Mucosa of stomach (tissue), 1 donor: ENCODE measurements at regions not wholly inside any gene's neighbourhood (a gene's known extent, or its start where the extent isn't known, plus 50 kb on each side); places are given as distances from the start of the nearest gene placed in this dataset.
"Not testable (repeated sequence)": the region's sequence is repeated elsewhere in the genome, so short reads cannot be mapped to it uniquely, and the experiment has no call there.

ENCODE experiments used
- H3K27me3 ChIP-seq: one replicate; pipeline ENCODE4 v1.7.0; 2013; ENCODE audit warnings: mild to moderate bottlenecking, low read length; ENCODE audit not compliant: control insufficient read depth, insufficient read depth
- H3K36me3 ChIP-seq: one replicate; pipeline ENCODE4 v1.7.0; 2013; ENCODE audit warnings: low read length; ENCODE audit not compliant: control insufficient read depth, insufficient read depth
- H3K4me1 ChIP-seq: one replicate; pipeline ENCODE4 v1.7.0; 2013; ENCODE audit warnings: mild to moderate bottlenecking, low read length; ENCODE audit not compliant: control insufficient read depth, insufficient read depth
- H3K4me3 ChIP-seq: one replicate; pipeline ENCODE4 v1.7.0; 2013; ENCODE audit warnings: low read length
- H3K9ac ChIP-seq: one replicate; pipeline ENCODE4 v1.7.0; 2013; ENCODE audit warnings: mild to moderate bottlenecking, low read length, moderate library complexity
- H3K9me3 ChIP-seq: one replicate; pipeline ENCODE4 v1.7.0; 2013; ENCODE audit warnings: mild to moderate bottlenecking, low read length, moderate library complexity; ENCODE audit not compliant: control insufficient read depth
- donor health status: Pancreatic carcinoma.

DNA sequence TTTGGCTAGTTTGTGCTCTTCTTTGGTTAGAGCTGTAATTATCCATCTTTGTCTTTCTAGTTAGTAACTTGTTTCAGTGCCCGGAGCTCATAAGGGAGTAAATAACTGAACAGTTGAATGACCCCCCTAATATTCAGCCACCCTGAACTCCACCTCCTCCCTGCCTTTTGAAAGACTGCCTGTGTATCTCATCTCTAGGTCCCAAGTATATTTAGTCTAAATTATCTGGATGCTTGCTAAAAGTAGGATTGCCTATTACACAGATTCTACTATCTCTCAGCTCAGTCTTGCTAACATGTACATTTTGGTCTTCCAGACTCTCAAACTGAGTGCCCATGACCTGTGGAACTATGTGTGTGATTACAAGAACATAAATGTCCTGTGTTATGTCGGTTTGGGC, 145.9 kb downstream of the GJA1 start:
- H3K4me3 ChIP-seq: no peak overlapping the region
- H3K9me3 ChIP-seq: no peaks in the 10 kb centered on the region
- H3K36me3 ChIP-seq: no peaks in the 10 kb centered on the region
- no peaks in the 10 kb centered on the region for H3K4me1 ChIP-seq
- no peak overlapping the region for H3K9ac ChIP-seq
- no peaks in the 10 kb centered on the region for H3K27me3 ChIP-seq

GRCh38 chr6:121582262-121582661, 146.8 kb downstream of the GJA1 start:
- H3K4me3 ChIP-seq: no peak overlapping the region
- no peak overlapping the region for H3K9ac ChIP-seq
- no peaks in the 10 kb centered on the region for H3K4me1 ChIP-seq
- H3K9me3 ChIP-seq: no peaks in the 10 kb centered on the region
- no peaks in the 10 kb centered on the region for H3K27me3 ChIP-seq
- H3K36me3 ChIP-seq: no peaks in the 10 kb centered on the region

GRCh38 chr6:121584586-121585369, 149.3 kb downstream of the GJA1 start:
- no peaks in the 10 kb centered on the region for H3K27me3 ChIP-seq
- H3K9me3 ChIP-seq: no peaks in the 10 kb centered on the region
- H3K4me1 ChIP-seq: no peaks in the 10 kb centered on the region
- no peaks in the 10 kb centered on the region for H3K36me3 ChIP-seq
- H3K4me3 ChIP-seq: no peak overlapping the region
- no peak overlapping the region for H3K9ac ChIP-seq

- no peaks in the 10 kb centered on the region for H3K4me1 ChIP-seq
Observed at GRCh38 chr6:121590438-121590837, 155.0 kb downstream of the GJA1 start.

DNA sequence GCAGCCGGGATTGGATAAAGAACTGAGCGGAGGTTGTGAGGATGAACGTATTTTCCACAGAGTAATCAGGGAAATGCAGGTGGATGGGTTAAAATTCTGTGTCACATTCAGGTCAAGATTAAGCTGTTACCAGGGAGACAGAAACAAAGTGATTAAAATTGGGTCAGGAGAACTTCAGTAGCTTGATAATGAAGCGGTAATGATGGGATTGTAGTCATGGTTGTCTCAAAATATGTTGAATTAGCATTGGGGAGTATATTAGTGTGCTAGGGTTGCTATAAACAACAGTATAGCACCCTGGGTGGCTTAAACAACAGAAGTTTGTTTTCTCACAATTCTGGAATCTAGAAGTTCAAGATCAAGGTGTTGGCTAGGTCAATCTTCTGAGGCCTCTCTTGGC, 155.5 kb downstream of the GJA1 start:
- H3K9ac ChIP-seq: no peak overlapping the region
- no peak overlapping the region for H3K4me3 ChIP-seq
- H3K36me3 ChIP-seq: no peaks in the 10 kb centered on the region
- no peaks in the 10 kb centered on the region for H3K9me3 ChIP-seq
- H3K4me1 ChIP-seq: no peaks in the 10 kb centered on the region
- H3K27me3 ChIP-seq: no peaks in the 10 kb centered on the region

More at GRCh38 chr6:121590438-121590837, 155.0 kb downstream of the GJA1 start:
- Histone ChIP-seq H3K9me3 (no peaks in the 10 kb centered on the region), H3K9ac (no peak overlapping the region), H3K27me3 (no peaks in the 10 kb centered on the region), H3K36me3 (no peaks in the 10 kb centered on the region), H3K4me3 (no peak overlapping the region)

- Histone ChIP-seq H3K4me3 (no peak overlapping the region), H3K9ac (no peak overlapping the region), H3K36me3 (no peaks in the 10 kb centered on the region), H3K9me3 (no peaks in the 10 kb centered on the region), H3K27me3 (no peaks in the 10 kb centered on the region), H3K4me1 (no peaks in the 10 kb centered on the region)
Observed at GRCh38 chr6:121592261-121592935, 157.0 kb downstream of the GJA1 start.

- no peaks in the 10 kb centered on the region for H3K27me3 ChIP-seq
- H3K36me3 ChIP-seq: no peaks in the 10 kb centered on the region
- no peaks in the 10 kb centered on the region for H3K9me3 ChIP-seq
- no peak overlapping the region for H3K4me3 ChIP-seq
- H3K4me1 ChIP-seq: no peaks in the 10 kb centered on the region
- H3K9ac ChIP-seq: no peak overlapping the region
Observed at GRCh38 chr6:121593011-121593641, 157.7 kb downstream of the GJA1 start.

DNA sequence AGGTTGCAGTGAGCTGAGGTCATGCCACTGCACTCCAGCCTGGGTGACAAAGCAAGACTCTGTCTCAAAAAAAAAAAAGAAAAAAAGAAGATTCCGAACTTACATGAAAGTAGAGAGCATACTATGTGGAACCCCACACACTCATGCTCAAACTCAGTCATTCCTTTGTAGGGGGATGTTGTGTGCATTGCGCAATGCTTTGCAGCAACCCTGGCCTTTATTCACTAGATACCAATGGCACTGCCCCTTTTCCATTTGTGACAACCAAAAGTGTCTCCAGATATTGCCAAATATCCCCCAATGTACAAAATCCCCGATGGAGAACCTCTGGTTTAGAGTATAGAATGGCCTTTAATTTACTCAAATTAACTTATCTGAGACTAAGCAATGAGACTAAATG, 158.6 kb downstream of the GJA1 start:
- H3K27me3 ChIP-seq: no peaks in the 10 kb centered on the region
- H3K4me1 ChIP-seq: no peaks in the 10 kb centered on the region
- no peak overlapping the region for H3K4me3 ChIP-seq
- H3K9ac ChIP-seq: no peak overlapping the region
- H3K9me3 ChIP-seq: no peaks in the 10 kb centered on the region
- no peaks in the 10 kb centered on the region for H3K36me3 ChIP-seq

DNA sequence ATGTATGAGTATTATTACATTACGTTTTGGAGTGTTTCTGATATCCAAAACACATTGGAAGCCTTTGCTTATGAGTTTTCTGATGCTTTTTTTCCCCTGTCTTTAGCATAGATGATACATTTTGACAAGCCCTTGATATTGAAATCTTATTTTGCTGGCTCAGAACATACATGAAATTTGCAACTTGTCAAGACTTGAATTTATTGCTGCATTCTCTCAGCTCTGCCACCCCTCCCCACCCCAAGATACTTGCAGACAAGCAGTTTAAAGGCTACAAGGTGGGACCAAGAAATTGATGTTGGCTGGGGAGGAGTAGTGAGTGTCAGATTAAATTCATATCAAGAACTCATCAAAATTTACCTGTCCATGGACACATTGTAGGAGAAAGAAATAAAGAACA, 160.2 kb downstream of the GJA1 start:
- Histone ChIP-seq H3K4me1 (no peaks in the 10 kb centered on the region), H3K27me3 (no peaks in the 10 kb centered on the region), H3K36me3 (no peaks in the 10 kb centered on the region), H3K4me3 (no peak overlapping the region), H3K9ac (no peak overlapping the region), H3K9me3 (no peaks in the 10 kb centered on the region)

- no peaks in the 10 kb centered on the region for H3K9me3 ChIP-seq
- no peak overlapping the region for H3K9ac ChIP-seq
- H3K4me3 ChIP-seq: no peak overlapping the region
- H3K4me1 ChIP-seq: no peaks in the 10 kb centered on the region
- no peaks in the 10 kb centered on the region for H3K27me3 ChIP-seq
- H3K36me3 ChIP-seq: no peaks in the 10 kb centered on the region
Observed at GRCh38 chr6:121596441-121596840, 161.0 kb downstream of the GJA1 start.

GRCh38 chr6:121597654-121598053, 162.2 kb downstream of the GJA1 start:
- Histone ChIP-seq H3K4me1 (no peaks in the 10 kb centered on the region), H3K27me3 (no peaks in the 10 kb centered on the region), H3K4me3 (no peak overlapping the region), H3K9ac (no peak overlapping the region), H3K36me3 (no peaks in the 10 kb centered on the region), H3K9me3 (no peaks in the 10 kb centered on the region)

GRCh38 chr6:121599331-121599730, 163.9 kb downstream of the GJA1 start:
- H3K27me3 ChIP-seq, H3K9ac ChIP-seq, H3K9me3 ChIP-seq, H3K4me1 ChIP-seq, H3K36me3 ChIP-seq, H3K4me3 ChIP-seq: not testable (repeated sequence)
